Loucy (cell line): ENCODE measurements at regions not wholly inside any gene's neighbourhood (a gene's known extent, or its start where the extent isn't known, plus 50 kb on each side); places are given as distances from the start of the nearest gene placed in this dataset.

Experiments used
- H2AFZ ChIP-seq: fragments of 200-600 bp; sonication (generic); 2 replicates; pipeline ENCODE4 v1.6.0; 2016; ENCODE audit warnings: antibody characterized with exemption, mild to moderate bottlenecking, low read length, moderate library complexity
- H3F3A ChIP-seq: fragments of 200-600 bp; 2 replicates; pipeline ENCODE4 v1.6.0; 2016; ENCODE audit warnings: antibody characterized with exemption, low read depth, mild to moderate bottlenecking
- H3K27me3 ChIP-seq: fragments of 200-600 bp; sonication (generic); 2 replicates; pipeline ENCODE4 v1.6.1; 2014; ENCODE audit warnings: low read length, mild to moderate bottlenecking; ENCODE audit not compliant: insufficient read depth, poor library complexity, severe bottlenecking
- H3K36me3 ChIP-seq: fragments of 200-600 bp; sonication (generic); 2 replicates; pipeline ENCODE4 v1.6.1; 2016; ENCODE audit warnings: low read length; ENCODE audit not compliant: insufficient read depth
- H3K4me1 ChIP-seq: fragments of 200-600 bp; sonication (generic); 2 replicates; pipeline ENCODE4 v1.5.1; 2014; ENCODE audit warnings: low read length, mild to moderate bottlenecking; ENCODE audit not compliant: insufficient read depth, poor library complexity, severe bottlenecking
- H3K4me2 ChIP-seq: fragments of 200-600 bp; sonication (generic); 2 replicates; pipeline ENCODE4 v1.6.0; 2014; ENCODE audit warnings: antibody characterized with exemption, low read length, low read depth, mild to moderate bottlenecking; ENCODE audit not compliant: poor library complexity, severe bottlenecking
- H3K4me3 ChIP-seq: fragments of 200-600 bp; sonication (generic); 2 replicates; pipeline ENCODE4 v1.5.1; 2014; ENCODE audit warnings: low read length, mild to moderate bottlenecking, mixed read lengths; ENCODE audit not compliant: poor library complexity, severe bottlenecking
- H3K79me2 ChIP-seq: fragments of 200-600 bp; sonication (generic); 2 replicates; pipeline ENCODE4 v1.6.1; 2014; ENCODE audit warnings: low read length; ENCODE audit not compliant: insufficient read depth
- H3K9ac ChIP-seq: fragments of 200-600 bp; sonication (generic); 2 replicates; pipeline ENCODE4 v1.6.0; 2014; ENCODE audit warnings: mild to moderate bottlenecking, low read depth, low read length, moderate library complexity; ENCODE audit not compliant: poor library complexity, severe bottlenecking
- H3K9me2 ChIP-seq: fragments of 200-600 bp; sonication (generic); replicated peaks from 2 replicates; pipeline ENCODE4 v1.6.1; 2016; ENCODE audit warnings: low read depth, low read length, mixed read lengths
- H3K9me3 ChIP-seq: fragments of 200-600 bp; sonication (generic); 2 replicates; pipeline ENCODE4 v1.6.1; 2014; ENCODE audit warnings: mild to moderate bottlenecking, antibody characterized with exemption, low read length, low read depth; ENCODE audit not compliant: insufficient read depth
- H4K20me1 ChIP-seq: fragments of 200-600 bp; sonication (generic); 2 replicates; pipeline ENCODE4 v1.6.0; 2014; ENCODE audit warnings: antibody characterized with exemption, low read length, mild to moderate bottlenecking; ENCODE audit not compliant: insufficient read depth, poor library complexity, severe bottlenecking
- EZH2phosphoT487 ChIP-seq: fragments of 200-600 bp; IDR thresholded peaks from 2 replicates; pipeline ENCODE4 v1.6.1; 2018; ENCODE audit warnings: antibody characterized with exemption, mild to moderate bottlenecking, moderate library complexity, borderline replicate concordance
- TF ChIP-seq, protein P1 (sequence below): fragments of 200-600 bp; sonication (generic); conservative IDR thresholded peaks from 2 replicates; pipeline ENCODE4 v1.5.1; 2014; ENCODE audit warnings: mild to moderate bottlenecking, antibody characterized with exemption, low read length

DNA sequence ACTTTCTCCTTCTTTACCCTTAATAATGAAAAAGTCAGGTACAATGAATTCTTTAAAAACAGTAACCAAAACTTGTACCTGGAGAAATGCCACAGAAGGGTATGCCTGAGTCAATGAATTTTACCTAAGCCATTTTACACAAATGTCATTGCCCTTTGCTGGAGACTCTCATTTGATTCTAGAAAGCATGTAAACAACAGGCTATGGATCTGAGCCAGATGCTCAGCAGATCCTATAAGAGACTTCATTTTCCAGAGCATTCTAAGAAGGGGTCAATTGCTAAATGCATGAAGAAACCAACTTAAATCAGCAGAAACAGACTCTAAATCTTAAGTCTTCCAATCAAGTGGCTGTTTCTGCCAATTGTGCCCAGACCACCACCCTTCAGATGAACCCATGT, 83.8 kb upstream of the GALNT15 start:
- Histone ChIP-seq H3K4me2 (no peak overlapping the region), H3K9me3 (no peaks in the 10 kb centered on the region), H4K20me1 (no peaks in the 10 kb centered on the region), H3K9me2 (no peaks in the 10 kb centered on the region), H3K27me3 (no peaks in the 10 kb centered on the region), H3K9ac (no peak overlapping the region), H3F3A (no peaks in the 10 kb centered on the region), H3K4me3 (no peak overlapping the region), H2AFZ (no peak overlapping the region), H3K36me3 (no peaks in the 10 kb centered on the region), H3K4me1 (no peaks in the 10 kb centered on the region), H3K79me2 (no peaks in the 10 kb centered on the region)
- TF ChIP-seq, protein P1, sequence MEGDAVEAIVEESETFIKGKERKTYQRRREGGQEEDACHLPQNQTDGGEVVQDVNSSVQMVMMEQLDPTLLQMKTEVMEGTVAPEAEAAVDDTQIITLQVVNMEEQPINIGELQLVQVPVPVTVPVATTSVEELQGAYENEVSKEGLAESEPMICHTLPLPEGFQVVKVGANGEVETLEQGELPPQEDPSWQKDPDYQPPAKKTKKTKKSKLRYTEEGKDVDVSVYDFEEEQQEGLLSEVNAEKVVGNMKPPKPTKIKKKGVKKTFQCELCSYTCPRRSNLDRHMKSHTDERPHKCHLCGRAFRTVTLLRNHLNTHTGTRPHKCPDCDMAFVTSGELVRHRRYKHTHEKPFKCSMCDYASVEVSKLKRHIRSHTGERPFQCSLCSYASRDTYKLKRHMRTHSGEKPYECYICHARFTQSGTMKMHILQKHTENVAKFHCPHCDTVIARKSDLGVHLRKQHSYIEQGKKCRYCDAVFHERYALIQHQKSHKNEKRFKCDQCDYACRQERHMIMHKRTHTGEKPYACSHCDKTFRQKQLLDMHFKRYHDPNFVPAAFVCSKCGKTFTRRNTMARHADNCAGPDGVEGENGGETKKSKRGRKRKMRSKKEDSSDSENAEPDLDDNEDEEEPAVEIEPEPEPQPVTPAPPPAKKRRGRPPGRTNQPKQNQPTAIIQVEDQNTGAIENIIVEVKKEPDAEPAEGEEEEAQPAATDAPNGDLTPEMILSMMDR, result no peak
- no peak for TF ChIP-seq EZH2phosphoT487

DNA sequence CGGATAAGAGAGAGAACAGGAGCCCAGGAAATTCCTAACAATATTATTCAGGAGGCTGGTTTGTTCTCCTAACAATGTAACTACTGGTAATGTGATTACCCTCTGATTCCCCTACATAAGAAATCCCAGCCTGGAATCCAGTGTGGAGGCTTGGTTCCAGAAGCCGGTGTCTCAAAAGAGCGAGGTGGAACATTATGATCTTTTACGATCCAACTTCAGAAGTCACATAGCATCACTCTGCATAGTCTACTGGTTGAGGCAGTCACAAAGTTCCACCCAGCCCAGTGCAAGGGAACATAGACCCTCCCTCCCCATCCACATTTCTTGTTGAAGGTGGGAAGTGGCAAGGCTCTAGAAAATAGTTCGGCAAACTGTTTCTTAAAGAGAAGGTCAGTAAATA, 81.6 kb upstream of the GALNT15 start:
- Histone ChIP-seq H3K9me2 (no peaks in the 10 kb centered on the region), H3K4me2 (no peak overlapping the region), H3K9me3 (no peaks in the 10 kb centered on the region), H3K27me3 (no peaks in the 10 kb centered on the region), H2AFZ (no peak overlapping the region), H3K79me2 (no peaks in the 10 kb centered on the region), H4K20me1 (no peaks in the 10 kb centered on the region), H3F3A (no peaks in the 10 kb centered on the region), H3K4me3 (no peak overlapping the region), H3K4me1 (no peaks in the 10 kb centered on the region), H3K9ac (no peak overlapping the region), H3K36me3 (no peaks in the 10 kb centered on the region)
- TF ChIP-seq, protein P1, result no peak
- no peak for TF ChIP-seq EZH2phosphoT487

DNA sequence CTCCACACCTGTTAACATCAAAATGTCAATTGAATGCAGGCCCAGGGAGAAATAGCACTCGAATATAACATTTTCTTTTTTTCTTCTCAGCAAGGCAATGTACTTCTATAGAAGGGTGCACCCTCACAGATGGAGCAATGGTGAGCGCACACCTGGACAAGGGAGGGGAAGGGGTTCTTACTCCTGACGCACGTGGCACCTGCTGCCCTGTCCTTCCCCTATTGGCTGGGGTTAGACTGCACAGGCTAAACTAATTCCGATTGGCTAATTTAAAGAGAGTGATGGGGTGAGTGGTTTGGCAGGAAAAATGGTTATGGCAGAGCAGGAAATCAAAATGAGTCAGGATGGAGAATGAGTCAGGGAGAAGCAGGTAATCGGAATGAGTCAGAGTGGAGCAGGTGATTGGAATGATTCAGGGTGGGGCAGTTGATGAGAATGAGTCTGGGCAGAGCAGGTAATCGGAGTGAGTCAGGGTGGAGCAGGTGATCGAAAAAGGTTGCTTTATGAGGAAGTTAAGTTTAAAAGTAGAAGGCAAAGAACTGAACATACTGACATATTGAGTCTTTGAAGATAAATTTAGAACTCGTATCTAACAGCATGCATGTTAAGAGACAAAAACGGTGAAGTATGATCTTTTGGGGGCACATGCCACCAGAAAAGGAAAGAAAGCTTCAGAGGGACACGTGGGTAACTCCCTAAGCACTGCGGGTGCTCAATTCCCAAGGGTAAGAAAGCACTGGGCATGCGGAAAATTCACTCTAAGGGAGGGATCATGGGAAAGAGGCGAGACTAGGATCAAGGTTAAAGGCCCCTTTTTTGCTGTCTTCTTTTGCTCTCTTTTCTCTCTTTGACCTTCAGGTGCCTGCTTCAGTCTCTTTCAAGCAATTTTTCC, 72.9 kb upstream of the GALNT15 start:
- Histone ChIP-seq H3K79me2 (no peaks in the 10 kb centered on the region), H3K9ac (no peak overlapping the region), H3K4me2 (no peak overlapping the region), H3K27me3 (no peaks in the 10 kb centered on the region), H4K20me1 (no peaks in the 10 kb centered on the region), H3K4me3 (no peak overlapping the region), H3K9me2 (no peaks in the 10 kb centered on the region), H3F3A (no peaks in the 10 kb centered on the region), H3K9me3 (no peaks in the 10 kb centered on the region), H2AFZ (no peak overlapping the region), H3K4me1 (no peaks in the 10 kb centered on the region), H3K36me3 (no peaks in the 10 kb centered on the region)
- no peak for TF ChIP-seq EZH2phosphoT487
- TF ChIP-seq, protein P1, result no peak
